ENCODE measurements at regions not wholly inside any gene's neighbourhood (a gene's known extent, or its start where the extent isn't known, plus 50 kb on each side); places are given as distances from the start of the nearest gene placed in this dataset.

- TF ChIP-seq CTCF (IDR thresholded peaks at IDR 0.05; ENCODE audit: insufficient read depth, low read length) (no peak), POLR2AphosphoS5 (IDR thresholded peaks at IDR 0.05; ENCODE audit: low read depth) (no peak), REST (IDR thresholded peaks at IDR 0.05; ENCODE audit: insufficient replicate concordance, low read depth) (no peak), SPI1 (IDR thresholded peaks at IDR 0.05; ENCODE audit: borderline replicate concordance, low read depth) (no peak)
These were observed 150.0 kb upstream of the AHI1 start for GRCh38 chr6:135647521-135647920.
